PFSK-1 (cell line): ENCODE measurements at regions not wholly inside any gene's neighbourhood (a gene's known extent, or its start where the extent isn't known, plus 50 kb on each side); places are given as distances from the start of the nearest gene placed in this dataset.

Experiments used
- FOXP2 ChIP-seq: optimal IDR thresholded peaks from 2 replicates; pipeline ENCODE3; 2011; ENCODE audit warnings: borderline replicate concordance, control low read depth, inconsistent platforms; ENCODE audit not compliant: insufficient read depth; ENCODE audit errors: extremely low read length, extremely low read depth
- POLR2AphosphoS5 ChIP-seq: IDR thresholded peaks from 2 replicates; pipeline ENCODE4 v1.6.1; 2012; ENCODE audit warnings: low read depth, mild to moderate bottlenecking, control low read depth, low read length, moderate library complexity
- SIN3A ChIP-seq: IDR thresholded peaks from 2 replicates; pipeline ENCODE4 v1.6.1; 2012; ENCODE audit warnings: mild to moderate bottlenecking, low read length, moderate library complexity, borderline replicate concordance; ENCODE audit not compliant: insufficient read depth
- TAF1 ChIP-seq: IDR thresholded peaks from 2 replicates; pipeline ENCODE4 v1.6.1; 2012; ENCODE audit warnings: low read length, control low read depth, borderline replicate concordance; ENCODE audit not compliant: insufficient read depth
- TF ChIP-seq, protein P1 (sequence below), 2 experiments: IDR thresholded peaks; 2 replicates each; pipeline versions ENCODE4 v1.6.1 to v1.8.0; 2011 to 2012; ENCODE audit warnings: low read depth in 2 of 2, low read length in 2 of 2, control low read depth in 1 of 2, inconsistent platforms in 1 of 2, mild to moderate bottlenecking in 1 of 2, moderate library complexity in 1 of 2; ENCODE audit not compliant: insufficient read depth in 1 of 2

DNA sequence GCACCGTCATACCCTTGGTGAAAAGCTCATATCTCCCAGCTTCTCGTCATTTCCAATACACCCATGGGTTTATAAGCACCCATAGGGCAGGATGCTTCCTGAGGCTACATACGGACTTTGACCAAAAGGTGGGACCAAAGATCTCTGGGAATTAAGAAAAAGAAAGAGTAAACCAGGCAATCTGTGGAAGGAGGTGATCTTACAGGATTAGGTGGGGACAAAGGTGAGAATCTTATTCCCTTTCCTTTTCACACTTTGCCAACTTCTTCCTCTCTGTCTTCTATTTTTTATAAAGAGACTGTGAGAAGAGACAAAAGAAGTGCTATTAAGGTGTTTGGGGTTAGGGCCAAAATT is 172.0 kb downstream of the DLEU7 start:
- TF ChIP-seq FOXP2 (no peak), POLR2AphosphoS5 (no peak), TAF1 (no peak), SIN3A (no peak)
- TF ChIP-seq, protein P1, sequence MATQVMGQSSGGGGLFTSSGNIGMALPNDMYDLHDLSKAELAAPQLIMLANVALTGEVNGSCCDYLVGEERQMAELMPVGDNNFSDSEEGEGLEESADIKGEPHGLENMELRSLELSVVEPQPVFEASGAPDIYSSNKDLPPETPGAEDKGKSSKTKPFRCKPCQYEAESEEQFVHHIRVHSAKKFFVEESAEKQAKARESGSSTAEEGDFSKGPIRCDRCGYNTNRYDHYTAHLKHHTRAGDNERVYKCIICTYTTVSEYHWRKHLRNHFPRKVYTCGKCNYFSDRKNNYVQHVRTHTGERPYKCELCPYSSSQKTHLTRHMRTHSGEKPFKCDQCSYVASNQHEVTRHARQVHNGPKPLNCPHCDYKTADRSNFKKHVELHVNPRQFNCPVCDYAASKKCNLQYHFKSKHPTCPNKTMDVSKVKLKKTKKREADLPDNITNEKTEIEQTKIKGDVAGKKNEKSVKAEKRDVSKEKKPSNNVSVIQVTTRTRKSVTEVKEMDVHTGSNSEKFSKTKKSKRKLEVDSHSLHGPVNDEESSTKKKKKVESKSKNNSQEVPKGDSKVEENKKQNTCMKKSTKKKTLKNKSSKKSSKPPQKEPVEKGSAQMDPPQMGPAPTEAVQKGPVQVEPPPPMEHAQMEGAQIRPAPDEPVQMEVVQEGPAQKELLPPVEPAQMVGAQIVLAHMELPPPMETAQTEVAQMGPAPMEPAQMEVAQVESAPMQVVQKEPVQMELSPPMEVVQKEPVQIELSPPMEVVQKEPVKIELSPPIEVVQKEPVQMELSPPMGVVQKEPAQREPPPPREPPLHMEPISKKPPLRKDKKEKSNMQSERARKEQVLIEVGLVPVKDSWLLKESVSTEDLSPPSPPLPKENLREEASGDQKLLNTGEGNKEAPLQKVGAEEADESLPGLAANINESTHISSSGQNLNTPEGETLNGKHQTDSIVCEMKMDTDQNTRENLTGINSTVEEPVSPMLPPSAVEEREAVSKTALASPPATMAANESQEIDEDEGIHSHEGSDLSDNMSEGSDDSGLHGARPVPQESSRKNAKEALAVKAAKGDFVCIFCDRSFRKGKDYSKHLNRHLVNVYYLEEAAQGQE (IDR thresholded peaks at IDR 0.05; ENCODE audit: insufficient read depth in 1 of 2, low read depth in 2 of 2, low read length in 2 of 2): no peak

DNA sequence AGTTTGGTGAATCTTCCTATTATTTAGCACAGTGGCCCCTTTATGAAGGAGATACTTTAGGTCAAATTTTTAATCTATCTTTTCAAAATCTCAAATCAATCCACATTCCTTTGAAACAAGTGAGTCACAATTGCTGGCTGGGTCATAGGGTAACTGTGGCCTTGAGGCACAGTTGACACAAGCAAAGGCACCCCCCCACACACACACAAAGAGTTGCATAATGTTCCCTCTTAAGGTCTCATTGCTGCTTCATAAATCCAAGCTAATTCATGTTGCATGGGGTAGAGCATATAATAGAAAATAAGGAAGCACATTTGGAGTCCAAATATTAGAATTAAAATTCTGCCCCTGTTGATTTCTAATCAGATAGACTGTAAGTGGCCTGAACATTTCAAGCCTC is 171.5 kb downstream of the DLEU7 start:
- TF ChIP-seq SIN3A (no peak), POLR2AphosphoS5 (no peak), TAF1 (no peak)

DNA sequence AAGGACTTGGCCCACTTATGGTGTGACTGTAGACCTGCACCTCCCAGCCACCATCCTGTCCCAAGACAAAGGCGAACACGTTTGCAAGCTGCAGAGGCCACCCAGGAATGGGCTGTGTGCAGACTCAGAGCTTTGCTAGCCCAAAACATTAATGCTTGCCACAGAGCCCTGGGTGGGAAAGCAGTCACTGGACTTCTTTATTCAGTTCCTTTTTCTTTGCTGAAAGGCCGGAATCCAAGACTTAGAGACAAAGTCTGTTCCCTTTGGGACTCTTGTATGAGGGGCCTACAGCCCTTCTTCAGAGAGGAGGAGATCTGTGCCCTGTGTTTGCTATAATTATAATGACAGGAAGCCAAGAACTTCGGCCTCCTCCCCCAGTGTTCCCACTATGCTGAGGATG is 167.8 kb downstream of the DLEU7 start:
- TF ChIP-seq TAF1 (no peak), SIN3A (no peak), FOXP2 (no peak), POLR2AphosphoS5 (no peak)
- TF ChIP-seq, protein P1 (IDR thresholded peaks at IDR 0.05; ENCODE audit: insufficient read depth in 1 of 2, low read depth in 2 of 2, low read length in 2 of 2): no peak

DNA sequence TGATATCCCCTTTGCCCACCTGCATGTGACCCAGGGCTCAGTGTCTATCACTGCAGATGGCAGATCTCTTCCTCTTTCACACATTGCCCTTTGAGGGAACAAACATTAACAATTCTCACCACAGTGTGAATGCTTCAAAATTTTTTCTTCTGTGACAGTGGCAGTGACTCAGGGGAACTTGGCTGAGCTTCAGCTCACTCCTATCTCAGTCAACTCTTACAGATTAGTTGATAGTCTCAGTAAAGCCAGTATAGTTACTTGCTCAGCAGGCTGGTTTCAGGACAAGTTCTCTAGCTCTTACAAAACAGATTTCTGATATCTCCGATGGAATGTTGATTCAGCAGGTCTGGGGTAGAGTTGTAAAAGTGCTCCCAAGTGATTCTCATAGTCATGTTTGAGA is 166.9 kb downstream of the DLEU7 start:
- TF ChIP-seq POLR2AphosphoS5: no peak

DNA sequence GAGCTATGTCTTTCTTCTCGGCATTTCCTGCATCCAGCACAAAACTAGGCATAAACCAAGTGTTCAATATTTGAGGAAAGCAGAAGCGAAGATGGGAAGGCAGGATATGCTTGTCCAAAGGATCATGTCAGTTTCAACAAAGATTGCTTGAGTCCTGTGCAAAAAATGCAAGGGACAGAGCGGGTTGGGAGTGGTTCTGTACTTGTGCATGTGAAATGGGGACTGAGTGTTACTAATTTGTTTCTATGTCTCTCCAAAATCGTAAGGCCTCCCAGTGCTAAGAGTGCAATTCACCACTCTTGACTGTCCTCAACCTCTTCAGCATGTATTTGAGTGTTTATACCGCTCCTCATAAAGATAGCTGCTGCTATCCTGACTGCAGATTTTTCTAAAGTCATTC is 166.2 kb downstream of the DLEU7 start:
- TF ChIP-seq FOXP2 (no peak), SIN3A (no peak), POLR2AphosphoS5 (no peak), TAF1 (no peak)
- TF ChIP-seq, protein P1 (IDR thresholded peaks at IDR 0.05; ENCODE audit: insufficient read depth in 1 of 2, low read depth in 2 of 2, low read length in 2 of 2): no peak

DNA sequence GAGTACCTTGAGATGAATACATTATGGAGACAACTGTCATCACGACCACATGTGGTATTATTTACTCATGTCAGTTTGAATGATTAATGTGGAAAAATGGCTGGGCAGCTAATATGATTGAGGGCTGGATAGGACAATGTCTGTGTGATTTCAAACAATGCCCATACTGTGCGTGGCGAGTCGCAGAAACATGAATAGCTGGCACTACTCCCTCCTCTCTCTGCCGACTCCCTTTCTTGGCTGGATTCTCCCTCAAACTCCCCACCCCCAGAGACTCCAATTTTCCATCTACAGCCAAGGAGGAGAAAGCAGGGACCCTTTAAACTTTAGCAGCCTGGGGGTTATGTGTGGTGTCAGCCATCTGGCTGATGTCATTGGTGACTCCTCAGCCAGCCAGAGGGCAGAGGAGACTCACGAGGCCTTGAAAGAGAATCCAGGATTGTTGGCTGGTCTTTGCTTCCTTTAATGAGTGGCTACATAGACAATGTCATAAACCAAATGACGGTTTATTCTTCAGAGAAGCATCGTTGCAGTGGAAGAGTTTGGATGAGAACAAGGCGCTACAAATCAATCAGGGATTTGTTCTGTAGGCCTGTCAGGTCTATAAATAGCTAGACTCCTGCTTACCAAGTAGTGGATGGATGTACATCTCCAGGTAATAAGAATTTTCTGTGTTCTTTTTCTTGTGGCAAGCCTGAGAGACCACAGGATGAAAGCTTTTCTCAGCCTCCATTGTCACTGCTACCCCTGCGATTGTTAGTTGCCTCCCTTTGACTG is 165.6 kb downstream of the DLEU7 start:
- TF ChIP-seq TAF1 (no peak), SIN3A (no peak)
- TF ChIP-seq, protein P1 (IDR thresholded peaks at IDR 0.05; ENCODE audit: insufficient read depth in 1 of 2, low read depth in 2 of 2, low read length in 2 of 2): no peak
